NCI-H187 (cell line): ENCODE measurements at regions not wholly inside any gene's neighbourhood (a gene's known extent, or its start where the extent isn't known, plus 50 kb on each side); places are given as distances from the start of the nearest gene placed in this dataset.
"Not testable (repeated sequence)": the region's sequence is repeated elsewhere in the genome, so short reads cannot be mapped to it uniquely, and the experiment has no call there.

Experiments used
- DNase-seq, 2 experiments: peaks; one replicate each; lab custom pipeline; 2025; lab: John Stamatoyannopoulos, UW

DNA sequence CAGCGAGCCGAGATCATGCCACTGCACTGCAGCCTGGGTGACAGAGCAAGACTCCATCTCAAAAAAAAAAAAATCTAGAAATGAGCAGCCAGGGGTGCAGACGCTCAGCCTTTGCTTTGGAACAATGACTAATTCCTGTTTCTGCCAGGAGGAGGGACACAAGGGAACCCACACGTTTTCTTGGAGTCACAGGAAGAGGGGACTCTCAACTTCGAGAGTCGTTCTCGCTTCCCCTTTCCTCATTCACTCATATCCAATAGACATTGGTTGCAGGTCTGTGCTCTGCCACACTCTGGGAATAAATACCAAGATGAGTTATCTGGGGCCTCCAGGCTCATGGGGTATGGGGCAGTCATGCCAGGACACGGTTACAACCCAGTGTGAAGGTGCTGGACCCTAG is 91.5 kb upstream of the RREB1 start:
- DNase-seq, result no peak

GRCh38 chr6:7021301-7021700 is 86.5 kb upstream of the RREB1 start:
- DNase-seq, result no peak

DNA sequence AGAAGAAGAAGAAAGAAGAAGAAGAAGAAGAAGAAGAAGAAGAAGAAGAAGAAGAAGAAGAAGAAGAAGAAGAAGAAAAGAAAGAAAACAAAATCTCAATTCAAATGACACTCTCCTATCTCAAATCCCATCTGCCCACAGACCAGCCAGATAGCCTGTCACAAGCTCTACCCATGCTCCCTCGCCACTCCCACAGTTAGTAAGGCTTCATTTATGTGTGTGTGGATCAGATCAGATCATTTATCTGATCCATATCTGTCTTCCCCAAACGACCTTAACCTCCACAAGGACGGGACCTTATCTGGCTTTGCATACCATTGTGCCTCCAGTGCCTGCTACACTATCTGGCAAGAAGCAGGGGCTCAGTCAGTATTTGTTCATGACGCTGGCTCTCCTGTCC is 81.9 kb upstream of the RREB1 start:
- DNase-seq, result no peak

DNA sequence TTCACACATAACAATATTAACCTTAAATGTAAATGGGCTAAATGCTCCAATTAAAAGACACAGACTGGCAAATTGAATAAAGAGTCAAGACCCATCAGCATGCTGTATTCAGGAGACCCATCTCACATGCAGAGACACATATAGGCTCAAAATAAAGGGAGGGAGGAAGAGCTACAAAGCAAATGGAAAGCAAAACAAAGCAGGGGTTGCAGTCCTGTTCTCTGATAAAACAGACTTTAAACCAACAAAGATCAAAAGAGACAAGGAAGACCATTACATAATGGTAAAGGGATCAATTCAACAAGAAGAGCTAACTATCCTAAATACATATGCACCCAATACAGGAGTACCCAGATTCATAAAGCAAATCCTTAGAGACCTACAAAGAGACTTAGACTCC is 78.8 kb upstream of the RREB1 start:
- not testable (repeated sequence) for DNase-seq

- DNase-seq, result not testable (repeated sequence)
These were observed 76.8 kb upstream of the RREB1 start for GRCh38 chr6:7030968-7031367.

- DNase-seq, result no peak
These were observed 74.6 kb upstream of the RREB1 start for GRCh38 chr6:7033202-7033601.

- DNase-seq, result no peak
These were observed 73.7 kb upstream of the RREB1 start for GRCh38 chr6:7034055-7034454.

- no peak for DNase-seq
These were observed 71.9 kb upstream of the RREB1 start for GRCh38 chr6:7035837-7036249.

DNA sequence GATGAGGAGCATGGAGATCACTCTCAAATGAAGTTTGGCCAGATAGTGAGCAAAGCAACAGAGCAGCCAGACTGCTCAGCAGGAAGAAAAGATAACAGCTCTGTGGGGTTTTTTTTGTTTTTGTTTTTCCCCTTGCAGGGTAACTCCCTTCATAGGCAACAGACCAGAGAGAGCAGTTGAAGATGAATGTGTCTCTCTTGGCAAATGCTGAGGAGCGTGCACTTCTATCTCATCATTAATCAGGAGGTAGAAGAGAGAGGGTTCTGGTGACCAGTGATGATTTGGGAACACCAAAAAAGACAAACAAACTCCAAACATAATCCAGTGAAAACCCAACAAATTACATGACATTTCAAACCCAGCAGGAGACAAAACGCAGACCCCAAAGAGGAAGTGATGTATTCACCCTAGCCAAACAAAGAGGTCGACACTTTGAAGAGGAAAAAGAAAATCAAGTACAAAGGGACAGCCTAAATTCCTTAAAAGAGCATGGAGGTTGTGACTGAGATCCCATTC is 66.2 kb upstream of the RREB1 start:
- DNase-seq, result no peak

DNA sequence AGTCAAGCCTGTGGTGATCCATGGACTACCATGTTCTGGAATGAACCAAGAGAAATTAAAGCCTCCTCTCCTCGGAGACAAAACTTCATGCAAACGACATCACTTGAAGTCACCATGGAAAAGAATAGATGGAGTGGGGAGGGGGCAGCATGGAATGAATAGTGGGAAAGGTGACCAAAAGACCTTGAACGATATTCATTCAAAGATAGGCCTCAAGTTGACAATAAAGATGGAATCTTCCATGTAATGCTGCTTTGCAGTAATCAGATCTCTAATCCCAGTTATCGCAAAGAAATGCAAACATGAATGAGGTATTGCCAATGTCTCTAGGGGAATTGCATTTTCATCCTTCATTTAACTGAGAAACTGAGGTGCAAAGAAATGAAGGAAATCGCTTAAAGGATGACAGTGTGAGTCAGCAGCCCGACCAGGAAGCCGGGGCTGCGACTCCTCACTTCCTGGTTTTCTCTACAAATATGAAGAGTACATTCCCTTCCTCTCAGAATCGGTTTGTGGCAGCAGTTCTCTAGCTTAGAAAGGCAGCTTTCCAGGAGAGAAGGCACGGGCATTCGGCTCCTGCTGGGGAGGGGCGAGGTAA is 65.6 kb upstream of the RREB1 start:
- no peak for DNase-seq

- no peak for DNase-seq
These were observed 64.9 kb upstream of the RREB1 start for GRCh38 chr6:7042654-7043545.

GRCh38 chr6:7045331-7045730 is 62.4 kb upstream of the RREB1 start:
- DNase-seq, result no peak

DNA sequence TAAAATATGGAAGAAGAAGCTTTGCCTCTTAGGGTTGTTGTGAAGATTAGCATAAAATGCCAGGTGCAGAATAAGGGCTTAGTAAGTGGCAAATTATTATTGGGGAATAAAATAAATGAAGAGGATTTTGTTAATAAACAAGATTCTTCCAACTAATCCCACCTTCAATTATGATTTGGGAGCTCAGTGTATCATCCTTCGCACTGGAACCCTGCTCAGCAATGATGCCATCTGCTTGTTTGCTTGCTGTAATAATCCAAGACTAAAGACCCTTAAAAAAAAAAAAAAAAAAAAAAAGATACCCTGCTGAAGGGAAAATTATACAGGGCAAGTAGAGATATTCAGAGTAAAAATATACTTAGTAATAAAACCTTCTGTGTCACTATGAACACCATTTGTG is 62.0 kb upstream of the RREB1 start:
- DNase-seq, result no peak

DNA sequence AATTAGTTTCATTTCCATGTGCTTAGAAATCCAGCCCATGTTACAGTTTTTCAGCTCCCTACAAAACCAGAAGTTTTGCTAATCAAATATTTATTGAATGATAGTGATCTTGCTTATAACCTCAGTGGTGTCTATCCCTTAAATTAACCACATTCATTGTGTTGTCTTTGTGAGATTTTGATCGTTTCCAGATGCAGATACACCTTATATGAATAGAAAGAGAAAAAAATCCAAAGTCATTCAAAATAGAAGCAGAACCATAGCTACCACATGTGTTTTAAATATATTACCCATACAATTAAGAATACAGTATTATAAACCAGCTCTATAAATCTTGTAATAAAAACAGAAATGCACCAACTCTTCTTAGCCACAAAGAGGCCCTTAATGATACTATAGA is 60.6 kb upstream of the RREB1 start:
- no peak for DNase-seq

- DNase-seq, result no peak
These were observed 59.8 kb upstream of the RREB1 start for GRCh38 chr6:7047966-7048365.

- DNase-seq, result no peak
These were observed 58.9 kb upstream of the RREB1 start for GRCh38 chr6:7048894-7049293.

GRCh38 chr6:7050004-7050403 is 57.8 kb upstream of the RREB1 start:
- no peak for DNase-seq

- DNase-seq, result no peak
These were observed 56.6 kb upstream of the RREB1 start for GRCh38 chr6:7050872-7051779.

- DNase-seq, result peak in 1 of 2 experiments; percentile 15
These were observed 55.9 kb upstream of the RREB1 start for GRCh38 chr6:7051780-7052442.

- DNase-seq, result no peak
These were observed 55.2 kb upstream of the RREB1 start for GRCh38 chr6:7052443-7053011.

DNA sequence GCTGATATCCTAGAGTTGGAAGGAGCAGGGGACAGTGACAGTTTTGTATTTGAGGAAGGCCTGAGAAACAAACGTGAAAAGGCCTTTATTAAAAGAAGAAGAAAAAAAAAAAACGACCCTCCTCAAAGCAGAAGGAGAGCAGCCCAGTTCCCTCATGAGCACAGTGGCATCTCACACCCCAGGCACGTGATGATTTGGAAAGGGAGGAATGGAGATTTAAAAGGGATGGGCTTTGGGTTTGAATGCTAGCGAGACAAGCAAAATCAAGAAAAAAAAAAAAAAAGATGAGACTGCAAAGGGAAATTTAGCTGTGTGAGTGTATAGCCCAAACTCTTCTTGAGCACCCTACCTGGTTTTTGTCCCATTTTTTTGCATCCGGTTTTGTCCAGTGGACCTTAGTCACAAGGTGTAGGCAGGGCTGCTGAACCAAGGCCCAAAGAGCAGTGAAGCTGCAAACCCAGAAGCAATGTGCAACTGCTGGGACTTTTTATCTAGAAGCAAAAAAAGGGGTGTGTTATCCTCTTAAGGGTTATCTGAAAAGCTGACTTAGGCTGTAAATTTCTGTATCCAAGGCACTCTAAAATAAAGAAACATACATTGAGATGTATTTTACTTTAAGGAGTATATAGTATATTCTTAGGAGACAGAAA is 54.5 kb upstream of the RREB1 start:
- no peak for DNase-seq
